ENCODE measurements at regions not wholly inside any gene's neighbourhood (a gene's known extent, or its start where the extent isn't known, plus 50 kb on each side); places are given as distances from the start of the nearest gene placed in this dataset.
A peak's percentile ranks its signal among the peaks of the same experiment; 100 is the strongest.
"Not testable (repeated sequence)": the region's sequence is repeated elsewhere in the genome, so short reads cannot be mapped to it uniquely, and the experiment has no call there.

- DNase-seq (ENCODE audit: low spot score): not testable (repeated sequence)
Measured at GRCh38 chr1:219320563-219320962, 146.9 kb downstream of the LYPLAL1 start.

GRCh38 chr1:219318826-219319225 is 145.1 kb downstream of the LYPLAL1 start:
- DNase-seq (ENCODE audit: low spot score): no peak

- peak; percentile 30 for DNase-seq (ENCODE audit: low spot score)
Measured at GRCh38 chr1:219317762-219318353, 144.2 kb downstream of the LYPLAL1 start.

- DNase-seq (ENCODE audit: low spot score): no peak
Measured at GRCh38 chr1:219316066-219316465, 142.4 kb downstream of the LYPLAL1 start.

- DNase-seq (ENCODE audit: low spot score): no peak
Measured at GRCh38 chr1:219313961-219314360, 140.3 kb downstream of the LYPLAL1 start.

- DNase-seq (ENCODE audit: low spot score): peak; percentile 28
Measured at GRCh38 chr1:219312967-219313366, 139.3 kb downstream of the LYPLAL1 start.

- peak; percentile 20 for DNase-seq (ENCODE audit: low spot score)
Measured at GRCh38 chr1:219310181-219310728, 136.6 kb downstream of the LYPLAL1 start.

GRCh38 chr1:219308367-219308766 is 134.7 kb downstream of the LYPLAL1 start:
- DNase-seq (ENCODE audit: low spot score): no peak

GRCh38 chr1:219304227-219305226 is 130.8 kb downstream of the LYPLAL1 start:
- peak; percentile 46 for DNase-seq (ENCODE audit: low spot score)

GRCh38 chr1:219302697-219303096 is 129.0 kb downstream of the LYPLAL1 start:
- DNase-seq (ENCODE audit: low spot score): no peak

- DNase-seq (ENCODE audit: low spot score): no peak
Measured at GRCh38 chr1:219299420-219299819, 125.7 kb downstream of the LYPLAL1 start.

GRCh38 chr1:219298571-219299148 is 125.0 kb downstream of the LYPLAL1 start:
- no peak for DNase-seq (ENCODE audit: low spot score)

GRCh38 chr1:219296430-219297355 is 123.0 kb downstream of the LYPLAL1 start:
- no peak for DNase-seq (ENCODE audit: low spot score)

GRCh38 chr1:219294251-219294650 is 120.6 kb downstream of the LYPLAL1 start:
- no peak for DNase-seq (ENCODE audit: low spot score)

GRCh38 chr1:219293410-219293809 is 119.7 kb downstream of the LYPLAL1 start:
- no peak for DNase-seq (ENCODE audit: low spot score)

- no peak for DNase-seq (ENCODE audit: low spot score)
Measured at GRCh38 chr1:219292999-219293398, 119.3 kb downstream of the LYPLAL1 start.

- no peak for DNase-seq (ENCODE audit: low spot score)
Measured at GRCh38 chr1:219292341-219292740, 118.7 kb downstream of the LYPLAL1 start.

- no peak for DNase-seq (ENCODE audit: low spot score)
Measured at GRCh38 chr1:219289171-219289570, 115.5 kb downstream of the LYPLAL1 start.

GRCh38 chr1:219283541-219283940 is 109.9 kb downstream of the LYPLAL1 start:
- no peak for DNase-seq (ENCODE audit: low spot score)

- no peak for DNase-seq (ENCODE audit: low spot score)
Measured at GRCh38 chr1:219281831-219282230, 108.2 kb downstream of the LYPLAL1 start.

All from HT-29 (cell line).